ENCODE measurements at regions not wholly inside any gene's neighbourhood (a gene's known extent, or its start where the extent isn't known, plus 50 kb on each side); places are given as distances from the start of the nearest gene placed in this dataset.
A peak's percentile ranks its signal among the peaks of the same experiment; 100 is the strongest.

DNA sequence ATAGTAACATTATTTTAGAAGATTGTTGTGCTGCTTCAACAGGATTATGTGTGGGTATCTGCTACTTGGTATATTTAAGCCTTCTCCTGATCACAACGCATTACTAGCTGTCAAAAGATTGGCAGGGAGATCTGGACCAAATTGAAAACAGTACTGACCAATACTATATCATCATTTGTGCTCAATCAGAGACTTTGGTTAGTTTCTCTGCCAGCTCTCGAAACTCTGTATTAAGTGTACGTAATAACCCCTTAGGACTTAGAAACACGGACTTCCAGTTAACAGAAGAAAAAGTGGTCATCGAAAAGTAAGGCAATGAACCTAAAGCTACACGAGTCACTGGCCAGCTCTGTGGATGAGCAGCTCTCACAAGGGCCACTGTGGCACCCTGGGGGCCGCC is 146.0 kb downstream of the EVX1 start:
- TF ChIP-seq, protein P1, sequence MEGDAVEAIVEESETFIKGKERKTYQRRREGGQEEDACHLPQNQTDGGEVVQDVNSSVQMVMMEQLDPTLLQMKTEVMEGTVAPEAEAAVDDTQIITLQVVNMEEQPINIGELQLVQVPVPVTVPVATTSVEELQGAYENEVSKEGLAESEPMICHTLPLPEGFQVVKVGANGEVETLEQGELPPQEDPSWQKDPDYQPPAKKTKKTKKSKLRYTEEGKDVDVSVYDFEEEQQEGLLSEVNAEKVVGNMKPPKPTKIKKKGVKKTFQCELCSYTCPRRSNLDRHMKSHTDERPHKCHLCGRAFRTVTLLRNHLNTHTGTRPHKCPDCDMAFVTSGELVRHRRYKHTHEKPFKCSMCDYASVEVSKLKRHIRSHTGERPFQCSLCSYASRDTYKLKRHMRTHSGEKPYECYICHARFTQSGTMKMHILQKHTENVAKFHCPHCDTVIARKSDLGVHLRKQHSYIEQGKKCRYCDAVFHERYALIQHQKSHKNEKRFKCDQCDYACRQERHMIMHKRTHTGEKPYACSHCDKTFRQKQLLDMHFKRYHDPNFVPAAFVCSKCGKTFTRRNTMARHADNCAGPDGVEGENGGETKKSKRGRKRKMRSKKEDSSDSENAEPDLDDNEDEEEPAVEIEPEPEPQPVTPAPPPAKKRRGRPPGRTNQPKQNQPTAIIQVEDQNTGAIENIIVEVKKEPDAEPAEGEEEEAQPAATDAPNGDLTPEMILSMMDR (IDR thresholded peaks at IDR 0.05; ENCODE audit: insufficient read depth, low read length) = no peak
- H3K4me3 ChIP-seq (ENCODE audit: low read depth, low read length) = no peak overlapping the region
- DNase-seq (ENCODE audit: low read depth) = no peak

DNA sequence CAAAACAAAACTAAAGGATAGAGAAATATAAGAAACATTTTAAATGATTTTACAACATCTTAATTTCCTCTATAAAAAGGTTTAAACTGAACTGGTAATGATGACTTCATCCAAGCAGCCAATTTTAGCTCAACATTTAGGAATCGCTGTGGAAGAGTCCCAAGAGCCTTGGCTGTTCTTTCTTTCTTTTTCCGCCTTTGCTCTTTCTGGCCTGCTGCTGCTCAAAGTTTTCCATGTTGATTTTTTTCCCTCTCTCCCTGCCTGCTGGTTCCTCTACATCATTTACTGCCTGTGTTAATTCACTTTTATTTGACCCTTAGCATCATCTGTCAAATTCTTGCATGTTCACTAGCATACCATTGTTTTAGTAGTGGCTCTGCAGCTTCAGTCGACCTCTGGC is 146.9 kb downstream of the EVX1 start:
- no peak overlapping the region for H3K4me3 ChIP-seq (ENCODE audit: low read depth, low read length)
- TF ChIP-seq, protein P1 (IDR thresholded peaks at IDR 0.05; ENCODE audit: insufficient read depth, low read length) = no peak
- peak; percentile 4 for DNase-seq (ENCODE audit: low read depth)

DNA sequence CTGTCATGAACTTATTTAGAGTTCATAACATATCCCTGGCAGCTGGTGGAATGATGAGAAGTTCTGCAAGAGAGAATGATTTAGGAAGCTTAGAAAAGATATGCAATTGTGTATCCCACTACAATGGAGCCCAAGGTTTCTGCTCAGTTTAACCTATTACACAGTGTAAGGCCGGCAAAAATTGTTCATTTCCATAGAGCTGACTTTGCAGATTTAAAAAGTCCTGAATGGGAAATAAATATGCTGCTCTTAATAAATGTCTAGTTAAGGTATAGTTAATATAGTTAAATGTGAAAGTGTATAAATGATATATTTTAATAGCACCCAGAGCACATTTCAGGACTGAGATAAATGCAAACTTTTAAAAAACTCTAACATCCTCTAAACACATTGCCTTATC is 149.9 kb downstream of the EVX1 start:
- TF ChIP-seq, protein P1 (IDR thresholded peaks at IDR 0.05; ENCODE audit: insufficient read depth, low read length) = no peak
- DNase-seq (ENCODE audit: low read depth) = no peak
- H3K4me3 ChIP-seq (ENCODE audit: low read depth, low read length) = no peak overlapping the region

DNA sequence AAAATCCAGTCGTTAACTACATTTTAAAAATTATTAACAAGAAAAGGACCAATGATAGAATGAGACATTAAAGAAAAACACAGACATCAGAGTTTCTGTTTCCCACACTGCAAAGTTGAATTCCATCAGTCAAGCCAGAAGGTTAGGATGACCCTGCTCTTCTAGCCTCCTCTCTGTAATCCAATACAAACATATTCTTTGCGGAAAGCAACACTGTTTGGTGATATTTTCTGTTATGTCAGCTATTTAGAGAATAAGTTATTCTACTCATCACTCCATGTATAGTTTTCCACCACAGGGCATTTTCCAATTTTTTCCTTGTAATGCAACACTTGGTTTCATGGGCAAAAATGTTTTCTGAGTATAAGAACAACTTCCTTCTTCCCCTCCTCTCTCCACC is 152.3 kb downstream of the EVX1 start:
- H3K4me3 ChIP-seq (ENCODE audit: low read depth, low read length) = no peak overlapping the region
- TF ChIP-seq, protein P1 (IDR thresholded peaks at IDR 0.05; ENCODE audit: insufficient read depth, low read length) = no peak
- DNase-seq (ENCODE audit: low read depth) = no peak

DNA sequence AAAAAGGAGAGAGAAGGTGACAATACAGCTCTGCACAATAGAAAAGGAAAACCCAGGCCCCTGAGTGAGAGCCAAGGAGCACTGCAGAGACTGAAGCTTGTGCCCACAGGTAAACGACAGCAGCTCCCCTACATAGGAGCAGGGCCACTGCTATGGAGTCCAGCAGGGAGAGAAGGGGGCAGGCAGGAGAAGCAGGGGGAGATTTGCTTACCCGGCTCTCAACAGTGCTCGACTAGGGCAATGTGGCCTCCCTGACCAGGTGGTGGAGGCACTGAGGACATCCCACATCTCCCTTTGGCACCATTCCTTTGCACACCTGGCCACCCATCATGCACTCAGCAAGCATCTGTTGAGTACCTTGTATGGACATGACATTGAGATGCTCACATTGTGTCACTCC is 153.0 kb downstream of the EVX1 start:
- no peak for DNase-seq (ENCODE audit: low read depth)
- H3K4me3 ChIP-seq (ENCODE audit: low read depth, low read length) = no peak overlapping the region
- TF ChIP-seq, protein P1 (IDR thresholded peaks at IDR 0.05; ENCODE audit: insufficient read depth, low read length) = no peak

DNA sequence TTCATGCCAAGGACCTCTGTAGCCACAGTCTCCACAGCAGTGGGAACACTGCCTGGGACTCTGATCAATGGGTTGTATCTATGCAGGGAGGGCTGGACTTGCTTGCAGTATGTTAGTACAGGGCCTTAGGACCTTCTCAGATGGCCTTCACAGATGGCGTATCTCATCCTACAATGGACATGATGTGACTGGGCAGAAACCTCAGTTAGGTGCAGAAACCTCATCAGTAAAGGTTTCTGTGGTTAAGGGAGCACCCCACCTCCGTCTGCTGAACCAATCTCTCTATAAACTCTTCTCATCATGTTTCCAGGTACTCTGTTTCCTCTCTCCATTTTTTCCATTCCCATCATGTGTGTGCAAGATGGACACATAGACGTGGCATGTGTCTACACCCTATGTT is 154.9 kb downstream of the EVX1 start:
- no peak for DNase-seq (ENCODE audit: low read depth)
- TF ChIP-seq, protein P1 (IDR thresholded peaks at IDR 0.05; ENCODE audit: insufficient read depth, low read length) = no peak
- H3K4me3 ChIP-seq (ENCODE audit: low read depth, low read length) = no peak overlapping the region

DNA sequence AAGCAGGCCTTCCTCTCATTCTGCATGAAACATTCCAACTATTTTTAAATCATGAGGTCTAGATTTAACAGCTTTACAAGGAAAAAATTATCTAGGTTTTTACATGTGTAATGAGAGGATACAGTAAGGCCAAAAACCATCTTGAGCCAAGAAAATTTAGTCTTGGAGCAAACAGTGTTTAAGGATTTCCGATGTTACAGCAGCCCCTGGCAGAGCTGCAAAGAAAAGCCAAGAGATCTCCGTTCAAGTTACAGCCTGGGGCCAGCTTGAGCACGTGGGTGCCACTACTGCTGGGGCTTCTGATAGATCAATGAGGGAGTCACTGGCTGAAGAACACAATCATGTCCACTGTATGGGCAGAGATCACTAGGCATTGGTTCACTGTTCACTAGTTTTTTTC is 156.2 kb downstream of the EVX1 start:
- DNase-seq (ENCODE audit: low read depth) = no peak
- H3K4me3 ChIP-seq (ENCODE audit: low read depth, low read length) = no peak overlapping the region
- TF ChIP-seq, protein P1 (IDR thresholded peaks at IDR 0.05; ENCODE audit: insufficient read depth, low read length) = no peak

Data from fibroblast of the aortic adventitia (primary cell).